ENCODE measurements at regions not wholly inside any gene's neighbourhood (a gene's known extent, or its start where the extent isn't known, plus 50 kb on each side); places are given as distances from the start of the nearest gene placed in this dataset.
A peak's percentile ranks its signal among the peaks of the same experiment; 100 is the strongest.

GRCh38 chr10:64316416-64316815, 795.2 kb downstream of the REEP3 start (continued):
- TF ChIP-seq PRDM15 (CRISPR knock-in tag; IDR thresholded peaks at IDR 0.05) (no peak), ZNF446 (CRISPR knock-in tag; IDR thresholded peaks at IDR 0.05) (no peak), HNRNPLL (IDR thresholded peaks at IDR 0.05; ENCODE audit: low read depth, low read length, poor library complexity, severe bottlenecking) (no peak), ZUFSP (CRISPR knock-in tag; IDR thresholded peaks at IDR 0.05; ENCODE audit: borderline replicate concordance) (no peak), TP53 (CRISPR knock-in tag; conservative IDR thresholded peaks at IDR 0.05) (no peak), ZNF484 (CRISPR knock-in tag; IDR thresholded peaks at IDR 0.05; ENCODE audit: borderline replicate concordance, low read depth) (no peak), RXRB (CRISPR knock-in tag; IDR thresholded peaks at IDR 0.05; ENCODE audit: borderline replicate concordance) (no peak)

GRCh38 chr10:64316833-64317232, 795.6 kb downstream of the REEP3 start:
- intact Hi-C loops (cut with micrococcal nuclease; ENCODE audit: unreplicated experiment), result no loop called here
- no peak for FAIRE-seq
- Histone ChIP-seq H3K4me1 (ENCODE audit: insufficient read depth, low read length) (no peaks in the 10 kb centered on the region), H3K4me3 (replicated peaks in 1 of 3; ENCODE audit: insufficient read depth in 1 of 3, low read depth in 2 of 3, low read length in 3 of 3) (no peak overlapping the region), H3K79me2 (ENCODE audit: insufficient read depth, low read length) (no peaks in the 10 kb centered on the region), H3K27ac (ENCODE audit: extremely low read length, insufficient read depth, low read length) (no peak overlapping the region), H3K36me3 (replicated peaks in 1 of 2; ENCODE audit: control insufficient read depth in 1 of 2, insufficient read depth in 2 of 2, low read length in 2 of 2) (no peaks in the 10 kb centered on the region), H3K9ac (ENCODE audit: insufficient read depth, low read depth, low read length) (no peak overlapping the region), H3K9me3 (ENCODE audit: low read length) (no peaks in the 10 kb centered on the region), H3K27me3 (ENCODE audit: control insufficient read depth in 1 of 2, insufficient read depth in 2 of 2, low read length in 2 of 2) (no peaks in the 10 kb centered on the region), H3K4me2 (ENCODE audit: low read depth, low read length) (no peak overlapping the region), H4K20me1 (ENCODE audit: insufficient read depth, low read length) (no peaks in the 10 kb centered on the region), H2AFZ (ENCODE audit: low read length) (no peak overlapping the region)
- in situ Hi-C loops (cut with HindIII; ENCODE audit: extremely low pct_ligation_motif_present, low pct_unique_long_range_greater_than_20kb), result no loop called here
- ChIA-PET POLR2A (no interaction called here), CTCF (ENCODE audit: low intra/inter-chr PET ratio, low total read pairs) (no interaction called here)
- no peak for ATAC-seq
- BruUV-seq (replicated peaks), result no TSS peak
- TF ChIP-seq ARID3A (IDR thresholded peaks at IDR 0.05; ENCODE audit: low read depth, low read length) (no peak), TEAD2 (CRISPR knock-in tag; IDR thresholded peaks at IDR 0.05) (no peak), ZNF30 (CRISPR knock-in tag; IDR thresholded peaks at IDR 0.05) (no peak), CEBPB (IDR thresholded peaks at IDR 0.05; ENCODE audit: borderline replicate concordance, low read depth, low read length) (peak; percentile 22; the same call in 1 of the 2 replicates)
- 45% methylated on average over 3 of the region's 3 CpGs for WGBS (ENCODE audit: low lambda C conversion rate)
- DNase-seq (ENCODE audit: low spot score), result no peak

Data from HepG2 (cell line).